Activated CD8-positive, alpha-beta memory T cell treated with anti-CD3 and anti-CD28 coated beads, Interleukin-2, amount 10 ng/mL, durations not matched to agents 7 days and 5 days (primary cell): ENCODE measurements at regions not wholly inside any gene's neighbourhood (a gene's known extent, or its start where the extent isn't known, plus 50 kb on each side); places are given as distances from the start of the nearest gene placed in this dataset.
"Not testable (repeated sequence)": the region's sequence is repeated elsewhere in the genome, so short reads cannot be mapped to it uniquely, and the experiment has no call there.

ENCODE experiments used
- ATAC-seq: fragments of 150-1000 bp; cut with Tn5 transposase; one replicate; pipeline ENCODE4 v1.10.0; 2021; ENCODE audit warnings: moderate library complexity
- CTCF ChIA-PET: fragments of 350-600 bp; sonication (Branson Sonifier 250); formaldehyde crosslinking; loops from one replicate; lab custom pipeline; 2021; ENCODE audit warnings: antibody characterized with exemption; lab: Charles Lee
- DNase-seq: peaks from one replicate; pipeline ENCODE4 v3.0.0-alpha.2; 2020
- H3K27ac Mint-ChIP-seq: one replicate; pipeline ENCODE4 v1.8.0; 2021; ENCODE audit warnings: mild to moderate bottlenecking, mixed read lengths
- H3K27me3 Mint-ChIP-seq: one replicate; pipeline ENCODE4 v1.8.0; 2021; ENCODE audit warnings: mixed read lengths
- H3K36me3 Mint-ChIP-seq: one replicate; pipeline ENCODE4 v1.8.0; 2021; ENCODE audit warnings: mild to moderate bottlenecking, mixed read lengths
- H3K4me1 Mint-ChIP-seq: one replicate; pipeline ENCODE4 v1.8.0; 2021; ENCODE audit warnings: mixed read lengths
- H3K4me3 Mint-ChIP-seq: one replicate; pipeline ENCODE4 v1.8.0; 2021; ENCODE audit warnings: mild to moderate bottlenecking, moderate library complexity, mixed read lengths
- H3K9me3 Mint-ChIP-seq: one replicate; pipeline ENCODE4 v1.8.0; 2022; ENCODE audit warnings: low read depth, mixed read lengths

DNA sequence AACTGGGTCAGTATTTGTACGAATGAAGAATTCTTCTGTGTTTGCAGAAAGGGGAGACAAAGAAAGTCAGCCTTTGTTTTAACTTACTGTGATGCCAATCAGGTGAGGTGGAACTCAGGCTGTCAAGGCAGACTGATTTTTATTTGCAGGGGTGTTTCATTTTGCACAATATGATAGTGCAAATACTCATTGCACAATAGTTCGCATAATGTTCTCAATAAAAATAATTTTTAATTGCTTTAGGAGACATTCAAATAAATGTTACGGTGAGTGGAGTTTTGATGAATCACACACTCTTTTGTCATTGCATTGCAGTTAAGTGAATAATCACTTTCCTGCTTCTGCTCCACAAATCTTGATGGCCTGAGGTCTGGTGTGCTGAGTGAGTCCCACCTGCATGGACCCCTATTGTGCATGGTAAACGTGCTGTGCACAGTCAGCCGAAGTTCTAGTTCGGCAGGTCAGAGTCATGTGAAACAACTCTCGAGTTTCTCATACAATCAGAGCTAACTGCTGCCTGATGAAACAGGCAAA is 141.3 kb upstream of the FZD8 start:
- ATAC-seq (no peak), DNase-seq (no peak)
- Mint-ChIP-seq H3K9me3 (peaks cover 3% of the 10 kb centered on the region), H3K27ac (no peak overlapping the region), H3K27me3 (no peaks in the 10 kb centered on the region), H3K4me1 (no peaks in the 10 kb centered on the region), H3K36me3 (no peaks in the 10 kb centered on the region), H3K4me3 (no peak overlapping the region)
- CTCF ChIA-PET, result no interaction called here

GRCh38 chr10:35781643-35782035 is 139.5 kb upstream of the FZD8 start:
- CTCF ChIA-PET, result interaction anchor here (0.7 kb wide), 1 partner anchor 141 kb away, joined by 3 read pairs; no protein-coding TSS in a partner anchor
- no peak for ATAC-seq

GRCh38 chr10:35780970-35781642 is 139.0 kb upstream of the FZD8 start:
- no peak for DNase-seq
- H3K4me3 Mint-ChIP-seq, result no peak overlapping the region
- H3K27me3 Mint-ChIP-seq, result no peaks in the 10 kb centered on the region
- CTCF ChIA-PET, result interaction anchor here (0.7 kb wide), 1 partner anchor 140 kb away, joined by 3 read pairs; no protein-coding TSS in a partner anchor
- H3K9me3 Mint-ChIP-seq, result no peaks in the 10 kb centered on the region
- no peaks in the 10 kb centered on the region for H3K36me3 Mint-ChIP-seq
- ATAC-seq, result no peak
- H3K27ac Mint-ChIP-seq, result no peak overlapping the region
- no peaks in the 10 kb centered on the region for H3K4me1 Mint-ChIP-seq

More at GRCh38 chr10:35781643-35782035, 139.5 kb upstream of the FZD8 start:
- H3K27me3 Mint-ChIP-seq, result no peaks in the 10 kb centered on the region
- H3K36me3 Mint-ChIP-seq, result no peaks in the 10 kb centered on the region
- no peaks in the 10 kb centered on the region for H3K9me3 Mint-ChIP-seq
- no peak overlapping the region for H3K4me3 Mint-ChIP-seq
- no peak overlapping the region for H3K27ac Mint-ChIP-seq
- no peak for DNase-seq
- no peaks in the 10 kb centered on the region for H3K4me1 Mint-ChIP-seq

DNA sequence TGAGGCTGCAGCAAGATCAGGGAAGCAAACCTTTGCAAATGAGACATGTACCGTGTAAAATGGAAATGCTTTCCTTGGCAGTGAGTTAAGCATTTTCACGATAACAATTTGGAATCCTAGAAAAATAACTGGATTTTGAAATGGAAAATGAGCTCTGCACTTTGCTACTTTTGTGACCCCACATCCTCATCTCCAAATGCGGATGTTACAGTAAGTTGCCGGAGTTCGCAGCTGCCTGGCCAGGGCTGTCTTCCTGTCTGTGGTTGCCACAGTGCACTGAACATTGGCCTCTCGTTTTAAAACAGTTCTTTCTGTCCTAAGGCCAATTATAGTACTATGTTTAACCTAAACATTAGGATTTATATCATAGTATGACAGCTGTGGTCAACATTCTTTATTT is 136.2 kb upstream of the FZD8 start:
- no peaks in the 10 kb centered on the region for H3K27me3 Mint-ChIP-seq
- no peak overlapping the region for H3K27ac Mint-ChIP-seq
- DNase-seq (no peak), ATAC-seq (no peak)
- no peaks in the 10 kb centered on the region for H3K36me3 Mint-ChIP-seq
- H3K4me1 Mint-ChIP-seq, result no peaks in the 10 kb centered on the region
- CTCF ChIA-PET, result no interaction called here
- H3K4me3 Mint-ChIP-seq, result no peak overlapping the region
- H3K9me3 Mint-ChIP-seq, result peaks cover 2% of the 10 kb centered on the region

DNA sequence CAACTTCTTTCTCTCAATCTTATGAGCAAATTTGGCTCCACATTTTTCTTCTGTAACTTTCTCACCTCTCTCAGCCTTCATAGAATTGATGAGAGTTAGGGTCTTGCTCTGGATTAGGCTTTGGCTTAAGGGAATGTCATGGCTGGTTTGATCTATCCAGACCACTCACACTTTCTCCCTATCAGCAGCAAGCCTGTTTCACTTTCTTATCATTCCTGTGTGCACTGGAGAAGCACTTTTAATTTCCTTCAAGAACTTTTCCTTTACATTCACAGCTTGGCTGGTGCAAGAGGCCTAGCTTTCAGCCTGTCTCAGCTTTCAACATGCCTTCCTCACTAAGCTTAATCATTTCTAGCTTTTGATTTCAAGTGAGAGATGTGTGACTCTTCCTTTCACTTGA is 134.5 kb upstream of the FZD8 start:
- H3K27me3 Mint-ChIP-seq, H3K4me1 Mint-ChIP-seq, DNase-seq, H3K36me3 Mint-ChIP-seq, H3K4me3 Mint-ChIP-seq, H3K9me3 Mint-ChIP-seq, ATAC-seq, CTCF ChIA-PET, H3K27ac Mint-ChIP-seq: not testable (repeated sequence)

- ATAC-seq (no peak), DNase-seq (no peak)
- Mint-ChIP-seq H3K9me3 (peaks cover 2% of the 10 kb centered on the region), H3K4me3 (no peak overlapping the region), H3K36me3 (no peaks in the 10 kb centered on the region), H3K4me1 (no peaks in the 10 kb centered on the region), H3K27ac (no peak overlapping the region), H3K27me3 (no peaks in the 10 kb centered on the region)
- CTCF ChIA-PET, result no interaction called here
Observed at GRCh38 chr10:35774109-35774508, 132.0 kb upstream of the FZD8 start.

DNA sequence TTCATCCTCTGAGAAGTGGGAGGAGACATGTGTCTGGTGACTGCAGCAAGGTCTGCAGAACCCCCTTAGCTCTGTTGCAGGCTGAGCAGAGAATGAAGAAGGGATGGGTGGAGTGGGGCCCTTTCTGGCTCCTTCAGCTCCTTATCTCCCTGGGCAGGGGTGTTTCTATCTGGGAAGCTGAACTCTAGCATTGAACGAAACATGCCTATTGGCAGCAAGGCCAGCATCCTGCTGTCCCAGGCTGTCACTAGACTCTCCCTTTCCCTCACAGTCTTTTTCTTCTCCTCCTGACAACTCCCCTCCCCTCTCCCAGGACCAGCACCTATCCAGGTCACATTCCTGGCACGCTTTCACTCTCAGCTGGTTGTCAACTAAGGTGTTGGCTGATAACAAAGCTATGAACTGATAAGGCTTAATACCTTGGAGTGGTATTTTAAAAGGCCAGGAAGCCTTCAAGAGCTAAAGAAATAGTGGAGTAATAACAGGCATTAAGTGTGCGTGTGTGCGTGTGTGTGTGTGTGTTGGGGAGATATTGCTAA is 128.8 kb upstream of the FZD8 start:
- DNase-seq (no peak), ATAC-seq (no peak)
- H3K36me3 Mint-ChIP-seq, result no peaks in the 10 kb centered on the region
- no peaks in the 10 kb centered on the region for H3K27me3 Mint-ChIP-seq
- CTCF ChIA-PET, result no interaction called here
- no peak overlapping the region for H3K4me3 Mint-ChIP-seq
- H3K27ac Mint-ChIP-seq, result no peak overlapping the region
- no peaks in the 10 kb centered on the region for H3K4me1 Mint-ChIP-seq
- peaks cover 2% of the 10 kb centered on the region for H3K9me3 Mint-ChIP-seq

DNA sequence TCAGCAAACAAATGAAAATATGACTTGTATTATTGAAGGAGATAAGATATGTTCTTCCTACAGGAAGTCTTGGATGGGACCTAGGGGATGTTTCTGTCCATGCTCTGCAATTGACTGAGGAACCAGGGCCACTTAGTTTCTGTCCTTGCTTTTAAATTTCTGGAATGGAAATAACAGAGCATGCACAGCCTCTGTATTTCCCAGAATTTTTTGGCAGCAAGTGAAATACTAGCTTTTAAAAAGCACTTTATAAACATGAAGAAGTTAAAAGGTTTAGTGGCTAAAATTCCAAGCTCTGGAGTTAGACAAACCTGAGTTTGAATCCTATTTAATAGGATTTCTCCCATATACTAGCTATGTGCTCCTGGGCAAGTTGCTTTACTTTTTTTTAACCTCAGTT is 127.7 kb upstream of the FZD8 start:
- no peaks in the 10 kb centered on the region for H3K27me3 Mint-ChIP-seq

DNA sequence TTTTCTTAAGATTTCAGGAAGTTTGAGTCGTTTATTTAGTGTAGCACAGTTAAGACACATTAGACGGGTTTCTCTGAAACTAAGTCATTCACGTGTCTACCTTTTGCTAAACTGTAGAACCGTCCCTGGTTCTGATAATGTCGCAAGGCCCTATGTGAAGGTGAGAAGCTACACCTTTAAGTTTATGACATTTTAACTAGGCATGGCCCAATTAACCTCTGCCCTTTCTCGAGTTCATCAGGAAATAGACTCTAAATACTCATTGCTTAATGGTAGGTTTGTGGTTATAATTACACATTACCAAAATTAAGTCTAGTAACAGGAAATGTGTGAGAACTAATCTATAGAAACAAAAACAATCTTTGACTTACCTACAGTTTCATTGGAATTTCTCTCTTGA is 126.6 kb upstream of the FZD8 start:
- Mint-ChIP-seq H3K27ac (no peak overlapping the region), H3K9me3 (peaks cover 2% of the 10 kb centered on the region), H3K4me1 (no peaks in the 10 kb centered on the region), H3K4me3 (no peak overlapping the region), H3K36me3 (no peaks in the 10 kb centered on the region), H3K27me3 (no peaks in the 10 kb centered on the region)
- CTCF ChIA-PET, result no interaction called here
- ATAC-seq (no peak), DNase-seq (no peak)

More for the DNA sequence above, 127.7 kb upstream of the FZD8 start:
- CTCF ChIA-PET, result no interaction called here
- ATAC-seq (no peak), DNase-seq (no peak)
- Mint-ChIP-seq H3K4me3 (no peak overlapping the region), H3K4me1 (no peaks in the 10 kb centered on the region), H3K9me3 (peaks cover 2% of the 10 kb centered on the region), H3K36me3 (no peaks in the 10 kb centered on the region), H3K27ac (no peak overlapping the region)

- H3K9me3 Mint-ChIP-seq, result no peaks in the 10 kb centered on the region
- no peak for ATAC-seq
Observed at GRCh38 chr10:35768011-35768410, 125.9 kb upstream of the FZD8 start.

DNA sequence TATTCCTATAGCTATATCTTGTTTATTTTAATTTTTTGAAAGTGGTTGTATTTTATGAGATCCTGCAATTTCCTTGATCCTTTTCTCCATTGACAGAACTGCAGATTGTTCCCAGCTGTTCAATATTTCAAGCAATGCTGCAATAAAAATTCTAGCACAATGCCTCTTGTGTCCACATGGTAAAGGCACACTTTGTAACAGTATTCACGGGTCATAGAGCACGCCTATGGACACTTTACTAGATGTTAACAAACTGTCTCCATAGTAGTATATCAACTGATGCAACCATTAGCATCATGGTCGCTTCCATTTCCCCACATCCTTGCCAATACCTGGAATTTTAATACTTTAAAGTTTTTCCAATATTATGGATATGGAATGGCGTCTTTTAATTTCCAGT is 123.9 kb upstream of the FZD8 start:
- Mint-ChIP-seq H3K9me3 (no peaks in the 10 kb centered on the region), H3K4me1 (no peaks in the 10 kb centered on the region), H3K27ac (no peak overlapping the region), H3K4me3 (no peak overlapping the region), H3K27me3 (no peaks in the 10 kb centered on the region), H3K36me3 (no peaks in the 10 kb centered on the region)
- CTCF ChIA-PET, result no interaction called here
- ATAC-seq (no peak), DNase-seq (no peak)

More at GRCh38 chr10:35768011-35768410, 125.9 kb upstream of the FZD8 start:
- H3K4me3 Mint-ChIP-seq, result no peak overlapping the region
- no peaks in the 10 kb centered on the region for H3K27me3 Mint-ChIP-seq
- no peaks in the 10 kb centered on the region for H3K36me3 Mint-ChIP-seq
- no peak overlapping the region for H3K27ac Mint-ChIP-seq
- DNase-seq, result no peak
- CTCF ChIA-PET, result no interaction called here
- H3K4me1 Mint-ChIP-seq, result no peaks in the 10 kb centered on the region

- DNase-seq, result no peak
- CTCF ChIA-PET, result no interaction called here
- H3K4me1 Mint-ChIP-seq, result no peaks in the 10 kb centered on the region
- no peaks in the 10 kb centered on the region for H3K9me3 Mint-ChIP-seq
- no peak overlapping the region for H3K4me3 Mint-ChIP-seq
- H3K27ac Mint-ChIP-seq, result no peak overlapping the region
- H3K36me3 Mint-ChIP-seq, result no peaks in the 10 kb centered on the region
- no peak for ATAC-seq
- no peaks in the 10 kb centered on the region for H3K27me3 Mint-ChIP-seq
Observed at GRCh38 chr10:35765066-35765527, 123.0 kb upstream of the FZD8 start.

DNA sequence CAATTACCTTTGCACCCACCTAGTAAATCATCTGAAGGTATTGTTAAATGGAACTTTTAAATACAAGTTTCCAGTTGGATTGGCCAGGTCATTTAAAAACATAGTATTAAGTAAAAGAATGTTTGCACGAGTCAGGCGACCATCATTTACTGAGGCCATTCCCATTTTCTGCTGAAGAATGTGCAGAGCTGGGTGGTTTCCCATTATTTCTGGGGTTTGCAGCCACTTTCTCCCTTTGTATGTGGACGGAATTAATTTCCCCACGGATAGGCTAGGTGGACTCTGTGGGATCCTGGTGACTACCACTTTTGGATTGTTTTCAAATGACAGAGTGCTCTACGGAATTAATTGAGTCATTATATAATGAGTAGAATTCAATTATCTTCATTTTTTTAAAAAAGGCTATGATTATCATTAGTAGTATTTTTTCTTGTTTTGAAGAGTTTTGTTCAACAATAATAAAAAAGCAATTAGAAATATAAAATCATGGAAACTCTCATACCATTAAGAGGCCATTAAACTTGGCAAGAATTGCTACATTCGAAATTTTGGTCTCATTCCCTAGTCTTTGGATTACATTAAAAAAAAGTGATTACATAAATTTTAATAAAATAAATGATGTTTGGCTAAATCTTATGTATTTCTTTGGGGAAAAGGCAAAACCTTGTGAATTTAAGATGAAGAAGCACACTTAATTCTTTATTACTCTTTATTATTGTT is 120.4 kb upstream of the FZD8 start:
- CTCF ChIA-PET, result no interaction called here
- H3K4me1 Mint-ChIP-seq, result no peaks in the 10 kb centered on the region

More for the DNA sequence above, 120.4 kb upstream of the FZD8 start:
- H3K27ac Mint-ChIP-seq, result no peak overlapping the region
- peaks cover 3% of the 10 kb centered on the region for H3K9me3 Mint-ChIP-seq
- H3K36me3 Mint-ChIP-seq, result no peaks in the 10 kb centered on the region
- DNase-seq (no peak), ATAC-seq (no peak)
- H3K4me3 Mint-ChIP-seq, result no peak overlapping the region
- H3K27me3 Mint-ChIP-seq, result no peaks in the 10 kb centered on the region
